ENCODE measurements at regions not wholly inside any gene's neighbourhood (a gene's known extent, or its start where the extent isn't known, plus 50 kb on each side); places are given as distances from the start of the nearest gene placed in this dataset.

DNA sequence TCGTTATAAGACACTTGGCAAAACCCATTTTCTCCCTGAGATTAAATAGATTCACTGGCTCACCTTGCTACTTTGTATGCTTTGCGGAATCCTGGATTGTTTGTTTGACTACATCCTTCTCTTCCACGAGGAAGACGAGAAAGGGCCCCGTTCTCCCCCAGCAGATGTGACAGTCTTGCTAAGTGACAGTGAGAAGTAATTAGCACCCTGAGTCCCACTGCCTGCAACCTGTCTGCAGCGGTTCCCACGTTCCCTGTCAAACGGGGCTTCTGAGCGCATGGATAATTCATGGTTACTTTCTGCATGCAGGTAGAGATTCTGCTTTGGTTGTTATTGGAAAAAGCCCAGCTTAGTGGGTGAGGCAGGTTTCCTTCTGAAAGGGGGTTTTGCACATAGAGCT, 163.7 kb downstream of the CDH26 start:
- TF ChIP-seq, protein P1, sequence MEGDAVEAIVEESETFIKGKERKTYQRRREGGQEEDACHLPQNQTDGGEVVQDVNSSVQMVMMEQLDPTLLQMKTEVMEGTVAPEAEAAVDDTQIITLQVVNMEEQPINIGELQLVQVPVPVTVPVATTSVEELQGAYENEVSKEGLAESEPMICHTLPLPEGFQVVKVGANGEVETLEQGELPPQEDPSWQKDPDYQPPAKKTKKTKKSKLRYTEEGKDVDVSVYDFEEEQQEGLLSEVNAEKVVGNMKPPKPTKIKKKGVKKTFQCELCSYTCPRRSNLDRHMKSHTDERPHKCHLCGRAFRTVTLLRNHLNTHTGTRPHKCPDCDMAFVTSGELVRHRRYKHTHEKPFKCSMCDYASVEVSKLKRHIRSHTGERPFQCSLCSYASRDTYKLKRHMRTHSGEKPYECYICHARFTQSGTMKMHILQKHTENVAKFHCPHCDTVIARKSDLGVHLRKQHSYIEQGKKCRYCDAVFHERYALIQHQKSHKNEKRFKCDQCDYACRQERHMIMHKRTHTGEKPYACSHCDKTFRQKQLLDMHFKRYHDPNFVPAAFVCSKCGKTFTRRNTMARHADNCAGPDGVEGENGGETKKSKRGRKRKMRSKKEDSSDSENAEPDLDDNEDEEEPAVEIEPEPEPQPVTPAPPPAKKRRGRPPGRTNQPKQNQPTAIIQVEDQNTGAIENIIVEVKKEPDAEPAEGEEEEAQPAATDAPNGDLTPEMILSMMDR (IDR thresholded peaks at IDR 0.05): no peak
- TF ChIP-seq POLR2A (IDR thresholded peaks at IDR 0.05): no peak

Data from uterus (tissue), 2 donors.